HUDEP-2 (cell line): ENCODE measurements at regions not wholly inside any gene's neighbourhood (a gene's known extent, or its start where the extent isn't known, plus 50 kb on each side); places are given as distances from the start of the nearest gene placed in this dataset.
"Not testable (repeated sequence)": the region's sequence is repeated elsewhere in the genome, so short reads cannot be mapped to it uniquely, and the experiment has no call there.

Experiments
- DNase-seq, 76 experiments: peaks; one replicate each; lab custom pipeline; 2025; ENCODE audit not compliant: unreplicated experiment in 76 of 76; lab: John Stamatoyannopoulos, UW

GRCh38 chr16:64092271-64092670 is 1029.6 kb downstream of the CDH11 start:
- no peak for DNase-seq

DNA sequence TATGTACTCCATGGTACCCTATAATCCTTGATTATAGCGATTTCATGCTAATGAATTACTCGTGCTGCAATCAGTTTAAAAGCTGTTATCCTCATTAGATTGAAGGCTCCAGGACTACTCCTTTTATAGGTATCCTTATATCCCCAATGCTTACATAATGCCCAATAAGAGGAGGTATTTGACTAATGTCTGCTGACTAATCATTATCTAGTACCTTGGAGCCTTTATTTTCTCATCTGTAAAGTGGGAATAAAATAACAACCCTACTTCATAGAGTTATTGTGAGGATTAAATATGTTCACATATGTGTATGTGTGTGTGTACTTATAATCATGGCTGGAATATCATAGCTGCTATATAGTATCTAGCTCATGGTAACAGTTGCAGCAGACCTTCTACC is 1031.5 kb downstream of the CDH11 start:
- no peak for DNase-seq

DNA sequence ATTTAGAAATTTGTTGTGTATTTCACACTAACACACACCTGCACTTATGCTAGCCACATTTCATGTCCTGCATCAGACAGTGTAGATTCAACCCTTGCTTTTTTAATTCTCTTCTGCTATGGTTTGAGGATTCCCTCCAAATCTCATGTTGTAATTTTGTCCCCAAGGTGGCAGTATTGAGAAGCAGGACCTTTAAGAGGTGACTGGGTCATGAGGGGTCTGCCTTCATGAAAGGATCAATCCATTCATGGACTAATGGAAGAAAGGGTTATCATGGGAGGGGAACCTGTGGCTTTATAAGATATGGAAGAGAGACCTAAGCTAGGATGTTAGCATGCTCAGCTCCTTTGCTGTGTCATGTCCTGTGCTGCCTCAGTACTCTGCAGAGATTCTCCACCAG is 1032.2 kb downstream of the CDH11 start:
- peak in 1 of 76 experiments; percentile 13 for DNase-seq

- DNase-seq: no peak
Measured at GRCh38 chr16:64088838-64089237, 1033.0 kb downstream of the CDH11 start.

DNA sequence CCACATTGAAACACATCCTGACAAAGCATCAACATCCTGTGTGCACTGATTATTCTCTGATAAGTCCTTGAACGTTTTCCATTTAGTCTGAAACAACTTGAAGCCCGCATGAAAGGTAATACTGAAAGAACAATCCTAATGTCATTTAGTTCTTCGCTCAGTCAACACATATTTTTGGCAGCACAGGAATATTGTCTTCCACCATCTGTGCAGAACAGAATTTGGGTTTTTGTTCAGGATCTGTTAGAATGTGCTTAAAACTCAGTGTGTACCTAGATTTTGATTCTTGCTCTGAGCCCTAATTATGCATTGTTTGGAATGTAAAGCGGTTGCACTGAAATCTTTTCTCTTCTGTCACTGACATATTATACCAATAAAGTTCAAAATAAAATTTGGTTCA is 1036.6 kb downstream of the CDH11 start:
- no peak for DNase-seq

DNA sequence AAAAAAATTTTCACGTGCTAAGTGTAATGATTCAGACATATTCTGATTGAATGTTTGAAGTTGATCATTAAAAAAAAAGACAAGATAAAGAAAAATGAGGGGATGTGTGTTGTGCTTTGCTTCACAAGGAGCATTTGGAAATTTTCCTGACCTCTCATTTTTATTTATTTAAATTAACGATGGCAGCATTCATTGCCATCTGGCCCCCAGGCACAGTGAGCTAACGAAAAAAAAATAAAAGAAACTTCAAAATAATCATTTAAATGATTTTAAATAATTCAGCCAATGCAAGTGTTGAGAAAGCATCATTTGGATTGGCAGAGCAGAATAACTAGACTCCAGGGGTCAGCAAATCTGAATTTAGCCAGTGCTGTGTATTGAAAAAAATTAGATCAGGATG is 1037.2 kb downstream of the CDH11 start:
- DNase-seq: no peak

DNA sequence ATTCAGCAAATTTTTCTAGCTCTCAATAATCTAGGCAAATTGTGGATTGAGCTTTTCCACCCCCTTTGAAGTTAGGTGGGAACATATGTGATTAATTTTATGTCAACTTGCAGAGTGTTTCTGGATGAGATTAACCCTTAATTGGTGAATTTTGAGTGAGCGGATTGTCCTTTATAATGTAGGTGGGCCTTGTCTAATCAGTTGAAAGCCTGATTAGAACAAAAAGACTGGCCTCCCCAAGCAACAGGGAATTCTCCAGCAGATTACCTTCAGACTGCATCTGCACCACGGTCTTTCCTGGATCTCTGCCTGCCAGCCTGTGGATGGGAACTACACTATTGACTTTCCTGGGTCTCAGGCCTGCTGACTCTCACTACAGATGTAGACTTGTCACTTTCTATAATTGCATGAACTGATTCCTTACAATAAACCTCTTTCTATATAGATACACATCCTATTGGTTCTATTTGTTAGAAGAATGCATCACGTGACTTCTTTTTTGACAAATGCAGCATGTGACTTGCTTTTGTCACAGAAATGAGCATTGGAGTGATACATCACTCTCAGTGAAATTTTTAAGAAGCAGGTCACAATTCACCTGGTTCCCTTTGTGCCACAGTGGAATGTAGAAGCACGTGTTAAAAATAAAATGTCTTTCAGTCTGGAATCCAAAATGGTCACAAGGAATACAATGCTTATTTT is 1038.3 kb downstream of the CDH11 start:
- no peak for DNase-seq

DNA sequence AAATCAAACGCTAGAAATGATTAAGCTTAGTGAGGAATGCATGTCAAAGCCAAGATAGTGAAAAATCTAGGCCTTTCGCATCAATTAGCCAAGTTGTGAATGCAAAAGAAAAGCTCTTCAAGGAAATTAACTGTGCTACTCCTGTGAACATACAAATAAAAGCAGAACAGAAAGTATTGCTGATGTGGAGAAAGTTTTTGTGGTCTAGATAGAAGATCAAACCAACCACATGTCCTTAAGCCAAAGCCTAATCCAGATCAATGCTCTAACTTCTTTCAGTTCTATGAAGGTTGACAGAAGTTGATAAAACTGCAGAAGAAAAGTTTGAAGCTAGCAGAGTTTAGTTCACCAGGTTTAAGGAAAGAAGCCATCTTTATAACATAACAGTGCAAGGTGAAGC is 1044.6 kb downstream of the CDH11 start:
- no peak for DNase-seq

GRCh38 chr16:64074706-64075105 is 1047.2 kb downstream of the CDH11 start:
- DNase-seq: no peak

DNA sequence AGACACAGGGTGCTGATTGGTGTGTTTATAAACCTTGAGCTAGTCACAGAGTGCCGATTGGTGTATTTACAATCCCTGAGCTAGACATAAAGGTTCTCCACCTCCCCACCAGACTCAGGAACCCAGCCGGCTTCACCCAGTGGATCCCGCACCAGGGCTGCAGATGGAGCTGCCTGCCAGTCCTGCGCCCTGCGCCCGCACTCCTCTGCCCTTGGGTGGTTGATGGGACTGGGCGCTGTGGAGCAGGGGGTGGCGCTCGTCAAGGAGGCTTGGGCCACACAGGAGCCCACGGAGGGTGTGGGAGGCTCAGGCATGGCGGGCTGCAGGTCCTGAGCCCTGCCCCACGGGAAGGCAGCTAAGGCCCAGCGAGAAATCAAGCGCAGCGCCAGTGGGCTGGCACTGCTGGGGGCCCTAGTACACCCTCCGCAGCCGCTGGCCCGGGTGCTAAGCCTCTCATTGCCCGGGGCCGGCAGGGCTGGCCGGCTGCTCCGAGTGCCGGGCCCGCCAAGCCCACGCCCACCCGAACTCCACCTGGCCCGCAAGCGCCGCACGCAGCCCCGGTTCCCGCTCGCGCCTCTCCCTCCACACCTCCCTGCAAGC is 1049.6 kb downstream of the CDH11 start:
- not testable (repeated sequence) for DNase-seq

DNA sequence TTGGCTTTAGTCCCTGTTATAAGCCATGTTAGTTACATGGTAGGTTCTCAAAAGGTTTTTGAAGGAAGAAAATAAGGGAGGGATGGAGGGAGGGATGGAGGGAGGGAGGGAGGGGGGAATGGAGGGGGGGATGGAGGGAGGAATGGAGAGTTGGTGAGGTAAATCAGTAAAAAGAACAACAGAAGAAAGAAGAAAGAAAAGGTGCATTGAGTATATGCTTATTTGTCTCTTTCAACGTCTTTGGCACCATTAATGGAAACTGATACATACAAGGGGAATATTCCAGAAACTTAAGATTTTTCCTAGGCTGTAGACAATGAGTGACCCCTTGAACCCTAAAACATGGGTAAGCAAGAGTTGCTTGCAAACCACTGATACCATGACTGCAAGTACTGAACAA is 1056.3 kb downstream of the CDH11 start:
- DNase-seq: no peak

DNA sequence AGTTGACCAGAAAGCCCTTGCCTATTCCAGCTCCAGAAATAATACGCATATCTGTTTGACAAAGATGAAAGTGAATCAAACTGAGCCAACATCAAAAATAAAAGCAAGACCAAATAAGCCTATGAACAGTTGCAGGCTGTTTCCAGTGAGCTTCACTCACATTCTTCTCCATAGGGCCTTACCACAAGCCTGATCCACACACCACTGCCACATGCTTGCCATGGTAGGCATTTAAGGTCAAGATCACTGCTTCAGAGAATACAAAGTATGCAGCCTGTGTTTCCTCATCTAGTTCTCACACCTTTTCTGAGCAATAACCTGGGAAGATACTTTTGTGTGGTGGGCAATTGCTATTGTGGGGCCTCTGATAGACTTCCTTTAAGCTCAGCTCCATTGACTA is 1060.2 kb downstream of the CDH11 start:
- DNase-seq: no peak

GRCh38 chr16:64060631-64061030 is 1061.2 kb downstream of the CDH11 start:
- DNase-seq: no peak

GRCh38 chr16:64058685-64059084 is 1063.2 kb downstream of the CDH11 start:
- DNase-seq: no peak

DNA sequence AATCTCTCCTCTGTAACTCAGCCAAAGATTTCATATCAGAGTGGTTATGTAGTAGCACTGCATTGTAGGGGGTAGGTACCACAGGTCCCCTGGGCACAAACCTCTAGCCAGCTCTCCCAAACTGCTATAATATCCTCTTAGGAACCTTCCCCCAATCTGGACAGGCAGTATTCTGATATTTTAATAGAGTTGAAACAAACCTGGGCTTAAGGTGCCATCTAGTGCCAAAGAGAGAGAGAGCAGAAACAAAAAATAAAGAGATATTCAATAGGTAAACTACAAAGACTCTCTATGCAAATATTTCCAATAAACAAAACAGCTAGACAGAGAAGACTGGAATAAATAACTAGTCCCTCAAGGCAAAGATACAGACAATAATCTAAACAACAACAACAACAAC is 1070.0 kb downstream of the CDH11 start:
- peak in 1 of 76 experiments; percentile 13 for DNase-seq

- no peak for DNase-seq
Measured at GRCh38 chr16:64047878-64048277, 1074.0 kb downstream of the CDH11 start.

- DNase-seq: no peak
Measured at GRCh38 chr16:64047207-64047606, 1074.7 kb downstream of the CDH11 start.

DNA sequence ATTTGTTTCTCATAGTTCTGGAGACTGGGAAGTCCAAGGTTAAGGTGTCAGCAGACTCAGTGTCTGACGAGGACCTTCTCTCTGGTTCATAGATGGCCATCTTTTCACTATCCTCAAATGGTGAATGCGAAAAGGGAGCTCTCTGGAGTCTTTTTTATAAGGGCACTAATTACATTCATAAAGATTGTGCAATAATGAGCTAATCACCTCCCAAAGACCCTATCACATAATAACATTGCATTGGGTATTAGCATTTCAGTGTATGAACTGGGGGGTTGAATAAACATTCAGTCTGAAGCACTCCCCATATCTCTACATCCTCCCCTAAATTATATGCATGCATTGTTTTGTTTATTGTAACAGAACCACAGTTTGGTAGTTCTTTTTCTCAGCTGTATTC is 1086.5 kb downstream of the CDH11 start:
- DNase-seq: no peak

DNA sequence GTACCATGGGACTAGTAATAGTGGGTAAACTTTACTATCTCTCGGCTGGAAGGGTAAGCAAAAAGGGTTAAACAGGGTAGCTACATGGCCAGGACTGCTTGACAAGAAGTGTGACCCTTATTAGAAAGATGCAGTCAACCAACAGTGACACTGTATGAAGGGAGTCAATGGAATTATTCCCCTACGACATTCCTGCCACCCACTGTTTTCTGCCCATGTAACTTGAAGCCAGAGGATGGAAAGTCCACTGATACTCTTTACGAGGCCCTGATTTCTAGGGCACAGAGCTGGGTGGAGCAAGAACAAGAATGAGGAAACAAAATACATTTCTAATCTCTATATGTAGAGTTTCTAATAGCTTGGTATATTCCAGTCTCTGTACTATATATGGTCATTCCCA is 1102.5 kb downstream of the CDH11 start:
- DNase-seq: no peak

DNA sequence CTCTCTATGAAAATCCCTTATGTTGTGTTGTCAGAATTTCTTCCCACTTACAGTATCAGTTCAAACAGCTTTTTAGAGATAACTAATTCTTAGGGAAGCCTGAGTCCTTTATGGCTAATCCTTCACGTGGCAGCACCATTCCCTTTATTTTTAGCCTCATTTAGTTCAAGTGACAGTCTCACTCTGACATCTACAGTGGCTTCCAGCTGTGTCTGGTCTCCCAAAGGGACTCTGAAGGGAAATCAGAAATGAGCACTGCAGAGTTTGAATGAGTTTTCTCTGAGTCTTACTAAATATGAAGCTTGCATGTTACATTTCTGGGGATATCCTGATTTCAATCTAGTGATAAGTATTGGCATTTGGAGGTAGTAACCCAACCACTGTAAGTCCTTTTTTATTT is 1104.1 kb downstream of the CDH11 start:
- DNase-seq: no peak

DNA sequence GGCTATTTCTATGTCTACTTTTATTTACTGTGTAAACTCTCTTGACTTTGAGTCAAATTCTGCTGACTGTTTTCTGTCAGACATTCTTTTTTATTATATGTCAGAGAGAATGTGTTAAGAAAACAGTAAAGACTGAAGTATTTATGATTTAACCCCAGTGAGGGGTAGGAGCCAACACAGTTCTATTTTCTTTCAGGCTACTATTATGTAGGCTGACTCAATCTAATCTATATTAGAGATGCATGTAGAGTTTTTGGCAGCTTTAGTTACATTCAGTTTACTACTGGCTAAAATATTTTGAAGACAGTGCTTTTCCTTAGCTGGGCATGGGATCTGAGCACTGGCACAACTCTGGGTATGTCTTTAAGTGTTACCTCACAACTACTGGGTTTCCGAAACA is 1108.0 kb downstream of the CDH11 start:
- DNase-seq: no peak

DNA sequence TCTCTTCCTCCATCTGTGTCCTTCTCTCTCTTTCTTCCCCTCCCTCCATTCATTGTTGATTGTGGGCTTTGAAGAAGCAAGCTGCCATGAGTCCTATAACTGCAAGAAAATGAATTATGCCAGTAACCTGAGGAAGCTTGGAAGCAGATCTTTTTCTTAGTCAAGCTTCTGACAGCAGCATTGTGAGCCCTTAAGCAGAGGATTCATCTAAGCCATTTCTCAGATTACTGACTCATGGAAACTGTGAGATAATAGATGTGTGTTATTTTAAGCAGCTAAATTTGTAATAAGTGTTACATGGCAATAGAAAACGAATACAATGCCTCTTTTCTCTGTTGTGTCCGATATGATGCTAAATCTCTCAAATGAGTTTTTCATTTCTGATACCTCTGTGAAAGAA is 1109.7 kb downstream of the CDH11 start:
- DNase-seq: no peak

- no peak for DNase-seq
Measured at GRCh38 chr16:64011650-64012049, 1110.2 kb downstream of the CDH11 start.
